GM18499 (cell line): ENCODE measurements at regions not wholly inside any gene's neighbourhood (a gene's known extent, or its start where the extent isn't known, plus 50 kb on each side); places are given as distances from the start of the nearest gene placed in this dataset.
"Not testable (repeated sequence)": the region's sequence is repeated elsewhere in the genome, so short reads cannot be mapped to it uniquely, and the experiment has no call there.

Experiments
- ATAC-seq: cut with Tn5 transposase; IDR thresholded peaks from one replicate; pipeline ENCODE4 v1.9.1; 2021; ENCODE audit warnings: moderate number of reproducible peaks; ENCODE audit not compliant: insufficient read depth, unreplicated experiment

GRCh38 chr1:82778612-82779011 lies 977.9 kb downstream of the ADGRL2 start:
- no peak for ATAC-seq

GRCh38 chr1:82777240-82777639 lies 976.5 kb downstream of the ADGRL2 start:
- ATAC-seq: no peak

- not testable (repeated sequence) for ATAC-seq
Observed at GRCh38 chr1:82776730-82777129, 976.0 kb downstream of the ADGRL2 start.

- no peak for ATAC-seq
Observed at GRCh38 chr1:82775406-82776000, 974.8 kb downstream of the ADGRL2 start.

GRCh38 chr1:82762829-82763532 lies 962.2 kb downstream of the ADGRL2 start:
- peak; percentile 58 for ATAC-seq

GRCh38 chr1:82759035-82759434 lies 958.3 kb downstream of the ADGRL2 start:
- ATAC-seq: no peak

GRCh38 chr1:82755671-82756070 lies 954.9 kb downstream of the ADGRL2 start:
- no peak for ATAC-seq

- ATAC-seq: no peak
Observed at GRCh38 chr1:82755191-82755590, 954.5 kb downstream of the ADGRL2 start.

- no peak for ATAC-seq
Observed at GRCh38 chr1:82752046-82752445, 951.3 kb downstream of the ADGRL2 start.

GRCh38 chr1:82733645-82734044 lies 932.9 kb downstream of the ADGRL2 start:
- ATAC-seq: no peak

- no peak for ATAC-seq
Observed at GRCh38 chr1:82731216-82731615, 930.5 kb downstream of the ADGRL2 start.

GRCh38 chr1:82728206-82728605 lies 927.5 kb downstream of the ADGRL2 start:
- no peak for ATAC-seq

GRCh38 chr1:82724246-82724645 lies 923.5 kb downstream of the ADGRL2 start:
- no peak for ATAC-seq

GRCh38 chr1:82722608-82723007 lies 921.9 kb downstream of the ADGRL2 start:
- ATAC-seq: no peak

GRCh38 chr1:82721702-82722101 lies 921.0 kb downstream of the ADGRL2 start:
- ATAC-seq: no peak

GRCh38 chr1:82718719-82719419 lies 918.1 kb downstream of the ADGRL2 start:
- no peak for ATAC-seq

- ATAC-seq: no peak
Observed at GRCh38 chr1:82710091-82710490, 909.4 kb downstream of the ADGRL2 start.

- ATAC-seq: no peak
Observed at GRCh38 chr1:82707681-82708080, 906.9 kb downstream of the ADGRL2 start.

- no peak for ATAC-seq
Observed at GRCh38 chr1:82706741-82707140, 906.0 kb downstream of the ADGRL2 start.

- ATAC-seq: no peak
Observed at GRCh38 chr1:82704966-82705365, 904.2 kb downstream of the ADGRL2 start.

GRCh38 chr1:82704393-82704792 lies 903.7 kb downstream of the ADGRL2 start:
- ATAC-seq: no peak

- ATAC-seq: no peak
Observed at GRCh38 chr1:82703951-82704350, 903.2 kb downstream of the ADGRL2 start.
